HG03135 (cell line): ENCODE measurements at regions not wholly inside any gene's neighbourhood (a gene's known extent, or its start where the extent isn't known, plus 50 kb on each side); places are given as distances from the start of the nearest gene placed in this dataset.
"Not testable (repeated sequence)": the region's sequence is repeated elsewhere in the genome, so short reads cannot be mapped to it uniquely, and the experiment has no call there.

Source experiments
- ATAC-seq: cut with Tn5 transposase; IDR thresholded peaks from one replicate; pipeline ENCODE4 v1.9.1; 2021; ENCODE audit warnings: mild to moderate bottlenecking, moderate library complexity; ENCODE audit not compliant: unreplicated experiment

- no peak for ATAC-seq
Observed at GRCh38 chr7:66535414-66536329, 93.0 kb upstream of the KCTD7 start.

GRCh38 chr7:66537380-66537779, 91.3 kb upstream of the KCTD7 start:
- no peak for ATAC-seq

GRCh38 chr7:66537876-66538275, 90.8 kb upstream of the KCTD7 start:
- ATAC-seq: no peak

GRCh38 chr7:66539264-66539623, 89.4 kb upstream of the KCTD7 start:
- ATAC-seq: no peak

GRCh38 chr7:66539902-66540375, 88.7 kb upstream of the KCTD7 start:
- ATAC-seq: no peak

GRCh38 chr7:66542049-66542448, 86.6 kb upstream of the KCTD7 start:
- no peak for ATAC-seq

GRCh38 chr7:66542528-66543269, 86.0 kb upstream of the KCTD7 start:
- ATAC-seq: no peak

- ATAC-seq: no peak
Observed at GRCh38 chr7:66549466-66549865, 79.2 kb upstream of the KCTD7 start.

- ATAC-seq: no peak
Observed at GRCh38 chr7:66553001-66553400, 75.7 kb upstream of the KCTD7 start.

GRCh38 chr7:66553675-66554074, 75.0 kb upstream of the KCTD7 start:
- ATAC-seq: not testable (repeated sequence)

- ATAC-seq: not testable (repeated sequence)
Observed at GRCh38 chr7:66554291-66554690, 74.4 kb upstream of the KCTD7 start.

- not testable (repeated sequence) for ATAC-seq
Observed at GRCh38 chr7:66554842-66555430, 73.7 kb upstream of the KCTD7 start.

- ATAC-seq: no peak
Observed at GRCh38 chr7:66556177-66556548, 72.5 kb upstream of the KCTD7 start.

- no peak for ATAC-seq
Observed at GRCh38 chr7:66556549-66557213, 72.0 kb upstream of the KCTD7 start.

GRCh38 chr7:66557214-66558200, 71.2 kb upstream of the KCTD7 start:
- peak; percentile 55 for ATAC-seq

- no peak for ATAC-seq
Observed at GRCh38 chr7:66558201-66558641, 70.5 kb upstream of the KCTD7 start.

- ATAC-seq: no peak
Observed at GRCh38 chr7:66558660-66559465, 69.8 kb upstream of the KCTD7 start.

- ATAC-seq: no peak
Observed at GRCh38 chr7:66564045-66564444, 64.6 kb upstream of the KCTD7 start.

- ATAC-seq: not testable (repeated sequence)
Observed at GRCh38 chr7:66570179-66570578, 58.5 kb upstream of the KCTD7 start.
